Lower leg skin (tissue), 3 donors: ENCODE measurements at regions not wholly inside any gene's neighbourhood (a gene's known extent, or its start where the extent isn't known, plus 50 kb on each side); places are given as distances from the start of the nearest gene placed in this dataset.

Experiments used
- CTCF ChIP-seq, 3 donors: fragments of 450-650 bp; IDR thresholded peaks; one replicate each; pipeline ENCODE4 v1.5.1; 2016; ENCODE audit warnings: antibody characterized with exemption in 3 of 3, mild to moderate bottlenecking in 3 of 3, moderate library complexity in 2 of 3
- POLR2A ChIP-seq, 2 donors: fragments of 450-650 bp; IDR thresholded peaks; one replicate each; pipeline ENCODE4 v1.6.1; 2016 to 2017; ENCODE audit warnings: antibody characterized with exemption in 2 of 2, mild to moderate bottlenecking in 1 of 2, moderate library complexity in 1 of 2

- TF ChIP-seq CTCF (IDR thresholded peaks at IDR 0.05): no peak
- TF ChIP-seq POLR2A (IDR thresholded peaks at IDR 0.05): no peak
Observed at GRCh38 chr3:25344670-25345069, 83.4 kb upstream of the RARB start.
